HFF-Myc (cell line): ENCODE measurements at regions not wholly inside any gene's neighbourhood (a gene's known extent, or its start where the extent isn't known, plus 50 kb on each side); places are given as distances from the start of the nearest gene placed in this dataset.

Experiments used
- DNase-seq: peaks from one replicate; pipeline ENCODE4 v3.0.0-alpha.2; 2011; ENCODE audit warnings: low read depth; ENCODE audit errors: extremely low read depth
- H3K4me3 ChIP-seq: replicated peaks from 2 replicates; pipeline ENCODE4 v1.5.1; 2011; ENCODE audit warnings: low read depth, mild to moderate bottlenecking, control low read depth, low read length
- TF ChIP-seq, protein P1 (sequence below): IDR thresholded peaks from 2 replicates; pipeline ENCODE4 v1.5.1; 2012; ENCODE audit warnings: mild to moderate bottlenecking, low read depth, low read length, control low read depth; ENCODE audit errors: missing control alignments

DNA sequence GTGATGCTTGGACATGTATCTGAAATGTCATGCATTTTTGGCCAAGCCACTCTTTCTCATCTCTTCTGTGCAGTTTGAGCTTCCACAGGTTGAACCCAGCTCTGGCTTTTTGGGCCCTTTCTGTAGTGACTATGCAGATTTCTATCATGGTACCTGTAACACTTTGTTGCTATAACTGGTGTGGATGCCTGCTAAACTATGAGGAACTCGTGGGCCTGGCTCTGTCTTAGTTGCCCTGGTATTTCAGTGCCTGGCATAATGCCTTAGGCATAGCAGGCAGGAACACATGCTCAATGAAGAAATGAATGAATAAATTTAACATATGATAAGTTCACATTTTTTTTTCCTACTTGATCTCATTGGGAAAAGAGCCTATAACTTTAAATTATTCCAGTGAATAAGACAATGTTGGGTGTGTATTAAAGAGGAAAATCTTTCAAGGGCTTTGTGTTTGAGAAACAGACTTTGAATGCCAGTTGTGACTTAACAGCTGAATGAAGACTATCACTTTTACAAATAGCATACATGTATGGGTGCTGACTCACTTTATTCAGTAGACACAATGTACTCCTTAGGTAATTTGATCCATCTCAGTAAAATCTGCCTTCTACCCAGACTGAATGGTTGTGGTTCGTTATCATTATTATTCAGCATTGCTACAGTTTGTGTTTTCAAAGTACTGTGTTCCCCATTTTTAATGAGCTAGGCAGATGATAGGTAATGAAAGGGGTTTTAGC lies 86.4 kb upstream of the MAP4K3 start:
- TF ChIP-seq, protein P1, sequence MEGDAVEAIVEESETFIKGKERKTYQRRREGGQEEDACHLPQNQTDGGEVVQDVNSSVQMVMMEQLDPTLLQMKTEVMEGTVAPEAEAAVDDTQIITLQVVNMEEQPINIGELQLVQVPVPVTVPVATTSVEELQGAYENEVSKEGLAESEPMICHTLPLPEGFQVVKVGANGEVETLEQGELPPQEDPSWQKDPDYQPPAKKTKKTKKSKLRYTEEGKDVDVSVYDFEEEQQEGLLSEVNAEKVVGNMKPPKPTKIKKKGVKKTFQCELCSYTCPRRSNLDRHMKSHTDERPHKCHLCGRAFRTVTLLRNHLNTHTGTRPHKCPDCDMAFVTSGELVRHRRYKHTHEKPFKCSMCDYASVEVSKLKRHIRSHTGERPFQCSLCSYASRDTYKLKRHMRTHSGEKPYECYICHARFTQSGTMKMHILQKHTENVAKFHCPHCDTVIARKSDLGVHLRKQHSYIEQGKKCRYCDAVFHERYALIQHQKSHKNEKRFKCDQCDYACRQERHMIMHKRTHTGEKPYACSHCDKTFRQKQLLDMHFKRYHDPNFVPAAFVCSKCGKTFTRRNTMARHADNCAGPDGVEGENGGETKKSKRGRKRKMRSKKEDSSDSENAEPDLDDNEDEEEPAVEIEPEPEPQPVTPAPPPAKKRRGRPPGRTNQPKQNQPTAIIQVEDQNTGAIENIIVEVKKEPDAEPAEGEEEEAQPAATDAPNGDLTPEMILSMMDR, result no peak

DNA sequence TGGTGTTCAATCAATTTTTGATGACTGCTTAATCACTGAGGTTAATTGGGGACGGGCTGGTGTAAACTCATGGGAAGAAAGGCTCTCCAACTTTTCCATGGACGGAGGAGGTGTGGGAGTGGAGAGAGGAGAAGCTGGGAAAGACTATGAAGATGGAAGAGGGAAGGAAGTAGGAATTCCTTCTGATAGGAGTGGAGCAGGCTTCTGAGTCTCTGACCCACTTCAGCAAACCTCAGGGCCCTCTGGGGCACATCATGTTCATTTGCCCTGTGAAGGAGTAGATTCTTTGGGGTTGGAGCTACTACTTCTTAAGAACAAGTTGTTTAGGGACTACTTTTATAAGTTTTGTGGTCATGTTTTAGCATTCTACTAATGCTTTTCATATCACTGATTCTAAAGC lies 87.0 kb upstream of the MAP4K3 start:
- H3K4me3 ChIP-seq, result no peak overlapping the region
- DNase-seq, result no peak
- TF ChIP-seq, protein P1, result no peak

More for the DNA sequence above, 86.4 kb upstream of the MAP4K3 start:
- DNase-seq, result no peak
- no peak overlapping the region for H3K4me3 ChIP-seq

DNA sequence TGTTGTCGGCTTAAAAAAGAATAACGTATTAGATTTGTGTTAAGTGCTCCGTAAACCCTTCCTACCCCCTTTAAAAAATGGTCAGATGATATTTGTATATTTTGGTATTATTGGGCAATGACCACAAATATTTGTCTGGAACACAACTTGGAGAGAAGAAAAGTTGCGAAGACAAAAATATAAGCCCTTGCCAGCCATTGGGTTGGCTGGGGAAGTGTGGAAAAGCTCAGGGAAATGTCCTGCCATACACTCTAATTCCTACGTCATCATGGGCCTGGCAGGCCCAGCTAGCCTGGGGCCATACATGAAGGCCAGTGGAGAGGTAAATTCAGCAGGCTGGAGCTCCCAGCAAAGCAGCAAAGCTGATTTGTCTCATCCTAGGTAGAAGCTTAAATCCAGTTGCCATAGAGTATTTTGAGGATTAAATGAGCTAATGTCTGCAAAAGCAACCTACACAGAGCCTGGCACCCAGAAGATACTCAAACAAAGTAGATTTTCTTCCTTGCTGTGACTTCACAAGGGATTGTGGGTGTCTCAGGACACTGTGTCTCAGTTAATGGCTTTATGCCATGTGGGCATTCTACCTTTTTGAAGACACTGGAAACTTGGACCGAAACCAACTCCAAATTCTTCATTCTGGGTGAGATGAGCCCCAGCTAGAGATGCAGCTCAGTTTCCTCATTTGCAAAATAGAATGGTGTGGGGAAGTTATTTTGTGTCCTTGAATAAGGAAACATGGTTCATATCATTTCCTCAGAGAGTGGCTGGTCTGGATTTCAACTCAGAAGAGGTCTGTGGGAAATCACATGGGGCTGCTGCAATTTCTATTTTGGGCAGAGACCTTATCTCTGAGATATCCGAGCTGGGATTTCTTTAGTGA lies 87.9 kb upstream of the MAP4K3 start:
- TF ChIP-seq, protein P1, result no peak
- no peak overlapping the region for H3K4me3 ChIP-seq

DNA sequence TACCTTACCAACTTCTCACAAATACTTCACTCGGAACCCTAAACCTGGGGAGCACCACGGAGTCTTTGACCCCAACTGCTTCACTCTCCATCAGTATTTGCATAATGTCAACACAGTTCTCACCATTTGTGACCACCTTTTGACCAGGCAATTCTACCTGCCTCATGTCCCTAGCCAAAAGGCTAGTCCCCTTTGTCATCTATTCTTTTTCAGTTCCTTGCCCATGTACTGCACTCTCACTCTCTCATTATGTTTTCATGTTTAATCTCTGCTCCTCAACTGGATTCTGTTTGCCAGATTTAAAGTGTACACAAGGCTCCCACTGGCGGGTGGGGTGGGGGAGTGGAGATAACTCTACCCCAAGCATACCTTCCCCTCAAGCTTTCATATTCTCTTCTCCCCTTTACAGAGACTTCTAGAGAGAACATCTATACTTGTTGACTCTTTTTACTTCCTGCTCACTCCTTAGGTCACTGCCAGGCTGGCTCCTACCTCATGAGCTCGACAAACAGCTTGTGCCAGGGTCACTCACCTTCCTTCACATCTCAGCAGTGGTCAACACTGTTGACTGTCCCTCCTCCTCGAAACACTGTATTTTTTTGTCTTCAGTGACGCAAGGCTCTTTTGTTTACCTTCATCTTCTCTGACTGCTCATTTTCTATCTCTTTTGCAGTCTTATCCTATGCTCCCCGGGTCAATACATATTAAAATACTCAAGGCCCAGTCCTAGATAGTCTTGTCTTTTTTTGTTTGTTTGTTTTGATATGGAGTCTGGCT lies 88.7 kb upstream of the MAP4K3 start:
- no peak overlapping the region for H3K4me3 ChIP-seq
- TF ChIP-seq, protein P1, result no peak
- DNase-seq, result no peak

More for the DNA sequence above, 87.9 kb upstream of the MAP4K3 start:
- DNase-seq, result no peak

DNA sequence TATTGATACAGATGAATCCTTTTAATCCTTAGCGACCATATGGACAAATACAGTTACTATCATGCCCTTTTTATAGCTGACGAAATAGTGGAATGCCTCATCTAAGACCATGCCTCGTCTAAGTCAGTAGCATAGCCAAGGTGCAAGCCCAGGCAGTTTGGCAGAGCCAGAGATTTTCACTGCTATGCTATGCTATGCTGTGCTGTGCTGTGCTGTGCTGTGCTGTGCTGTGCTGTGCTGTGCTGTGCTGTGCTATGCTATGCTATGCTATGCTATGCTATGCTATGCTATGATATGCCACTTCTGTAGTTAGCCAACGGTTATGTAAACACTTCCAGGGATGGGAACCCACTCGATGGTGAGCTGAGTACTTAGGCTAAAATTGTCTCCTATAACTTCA lies 91.6 kb upstream of the MAP4K3 start:
- no peak for DNase-seq
- no peak overlapping the region for H3K4me3 ChIP-seq
- TF ChIP-seq, protein P1, result no peak

DNA sequence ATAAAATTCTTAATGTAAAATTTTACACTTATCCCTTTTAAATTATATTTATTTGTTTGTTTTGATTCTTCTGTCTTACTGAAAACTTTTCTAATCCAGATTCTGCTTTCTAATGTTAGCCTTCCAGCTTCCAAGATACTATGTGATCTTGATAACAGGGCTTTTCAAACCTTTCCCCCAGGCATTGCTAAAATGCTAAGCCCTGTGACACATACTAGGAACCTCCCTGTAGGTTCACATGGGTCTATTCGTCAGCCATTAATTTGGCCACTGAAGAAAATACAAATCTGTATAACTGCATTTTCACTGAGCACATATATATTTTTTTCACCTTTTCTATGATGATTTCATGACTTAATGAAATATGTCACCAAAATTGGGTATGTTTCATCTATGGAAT lies 92.8 kb upstream of the MAP4K3 start:
- no peak overlapping the region for H3K4me3 ChIP-seq
- TF ChIP-seq, protein P1, result no peak
- DNase-seq, result no peak
